PC-9 (cell line): ENCODE measurements at regions not wholly inside any gene's neighbourhood (a gene's known extent, or its start where the extent isn't known, plus 50 kb on each side); places are given as distances from the start of the nearest gene placed in this dataset.

Experiments
- BruUV-seq: library from RNA; stranded (reverse); fragments of 400-500 nt; replicated peaks from 2 replicates; lab custom pipeline; 2021; lab: Mats Ljungman, UMichigan
- CTCF ChIA-PET: fragments of 300-600 bp; sonication (Branson Sonifier 250); formaldehyde crosslinking; loops from one replicate; lab custom pipeline; 2022; ENCODE audit warnings: antibody characterized with exemption; lab: Charles Lee
- POLR2A ChIA-PET: fragments of 300-600 bp; sonication (Branson Sonifier 250); formaldehyde crosslinking; loops from one replicate; lab custom pipeline; 2022; ENCODE audit warnings: antibody characterized with exemption; ENCODE audit not compliant: unreplicated experiment; lab: Charles Lee
- DNase-seq, 2 experiments: peaks; one replicate each; pipeline versions ENCODE4 v3.0.0 to v3.0.0-alpha.2; 2015 to 2022; ENCODE audit warnings: mixed read lengths in 1 of 2
- H2AFZ ChIP-seq: fragments of 200-600 bp; sonication (generic); 2 replicates; pipeline ENCODE4 v1.8.1; 2017; ENCODE audit warnings: antibody characterized with exemption
- H3F3A ChIP-seq: fragments of 200-600 bp; sonication (generic); 2 replicates; pipeline ENCODE4 v1.8.1; 2017; ENCODE audit warnings: antibody characterized with exemption, mild to moderate bottlenecking, low read depth; ENCODE audit not compliant: insufficient read depth
- H3K27ac ChIP-seq: fragments of 200-600 bp; sonication (generic); 2 replicates; pipeline ENCODE4 v1.6.1; 2016; ENCODE audit warnings: mixed run types
- H3K27me3 ChIP-seq: fragments of 200-600 bp; sonication (generic); 2 replicates; pipeline ENCODE4 v1.6.1; 2016; ENCODE audit warnings: low read depth, mixed run types; ENCODE audit not compliant: insufficient read depth
- H3K36me3 ChIP-seq: fragments of 200-600 bp; sonication (generic); 2 replicates; pipeline ENCODE4 v1.6.1; 2016; ENCODE audit warnings: low read depth, mixed run types
- H3K4me1 ChIP-seq: fragments of 200-600 bp; sonication (generic); replicated peaks from 2 replicates; pipeline ENCODE4 v1.6.1; 2016; ENCODE audit warnings: mixed run types; ENCODE audit not compliant: insufficient read depth
- H3K4me2 ChIP-seq: fragments of 200-600 bp; sonication (generic); 2 replicates; pipeline ENCODE4 v1.6.1; 2017; ENCODE audit warnings: mixed run types
- H3K4me3 ChIP-seq: fragments of 200-600 bp; sonication (generic); 2 replicates; pipeline ENCODE4 v1.6.1; 2016; ENCODE audit warnings: mixed run types
- H3K79me2 ChIP-seq: fragments of 200-600 bp; sonication (generic); 2 replicates; pipeline ENCODE4 v1.6.1; 2017; ENCODE audit warnings: low read depth, mixed run types
- H3K9me2 ChIP-seq: fragments of 200-600 bp; sonication (generic); 2 replicates; pipeline ENCODE4 v1.8.1; 2017; ENCODE audit warnings: mild to moderate bottlenecking; ENCODE audit not compliant: insufficient read depth
- H3K9me3 ChIP-seq: fragments of 200-600 bp; sonication (generic); 2 replicates; pipeline ENCODE4 v1.8.1; 2016; ENCODE audit warnings: low read depth; ENCODE audit not compliant: insufficient read depth
- H4K20me1 ChIP-seq: fragments of 200-600 bp; sonication (generic); 2 replicates; pipeline ENCODE4 v1.8.1; 2017; ENCODE audit not compliant: insufficient read depth
- EZH2 ChIP-seq: fragments of 200-600 bp; sonication (generic); IDR thresholded peaks from 2 replicates; pipeline ENCODE4 v1.8.0; 2017; ENCODE audit warnings: antibody characterized with exemption, low read depth
- intact Hi-C: fragments of 100-400 bp; cut with micrococcal nuclease; formaldehyde crosslinking; loops from one replicate; pipeline ENCODE4 v1.10.0; 2022; ENCODE audit not compliant: unreplicated experiment
- TF ChIP-seq, protein P1 (sequence below): fragments of 200-600 bp; sonication (generic); conservative IDR thresholded peaks from 2 replicates; pipeline ENCODE4 v1.6.1; 2017; ENCODE audit warnings: mixed run types, antibody characterized with exemption, mild to moderate bottlenecking, moderate library complexity

DNA sequence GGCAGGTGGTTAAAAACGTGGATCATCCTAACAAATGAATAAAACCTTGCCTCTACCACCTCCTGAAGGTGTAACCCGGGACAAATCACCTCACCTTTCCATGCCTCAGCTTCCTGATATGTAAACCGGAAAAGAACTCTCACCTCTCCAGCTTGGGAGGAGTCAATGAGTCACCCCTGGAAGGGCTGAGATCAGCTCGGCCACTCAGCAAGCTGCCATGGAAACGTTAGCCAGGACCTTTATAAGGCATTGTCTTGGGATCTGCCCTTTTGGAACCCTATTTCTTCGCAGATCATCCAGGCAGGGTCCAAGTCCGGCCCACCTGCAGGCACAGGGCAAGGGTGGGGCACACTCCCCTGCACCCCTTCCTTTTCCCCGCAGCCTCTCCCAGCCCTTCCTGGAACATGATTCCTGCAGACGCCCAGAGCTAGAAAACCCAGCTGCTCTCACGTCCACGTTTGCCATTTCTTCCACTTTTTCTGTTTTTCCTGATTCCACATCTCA is 81.6 kb upstream of the PFKP start:
- TF ChIP-seq, protein P1, sequence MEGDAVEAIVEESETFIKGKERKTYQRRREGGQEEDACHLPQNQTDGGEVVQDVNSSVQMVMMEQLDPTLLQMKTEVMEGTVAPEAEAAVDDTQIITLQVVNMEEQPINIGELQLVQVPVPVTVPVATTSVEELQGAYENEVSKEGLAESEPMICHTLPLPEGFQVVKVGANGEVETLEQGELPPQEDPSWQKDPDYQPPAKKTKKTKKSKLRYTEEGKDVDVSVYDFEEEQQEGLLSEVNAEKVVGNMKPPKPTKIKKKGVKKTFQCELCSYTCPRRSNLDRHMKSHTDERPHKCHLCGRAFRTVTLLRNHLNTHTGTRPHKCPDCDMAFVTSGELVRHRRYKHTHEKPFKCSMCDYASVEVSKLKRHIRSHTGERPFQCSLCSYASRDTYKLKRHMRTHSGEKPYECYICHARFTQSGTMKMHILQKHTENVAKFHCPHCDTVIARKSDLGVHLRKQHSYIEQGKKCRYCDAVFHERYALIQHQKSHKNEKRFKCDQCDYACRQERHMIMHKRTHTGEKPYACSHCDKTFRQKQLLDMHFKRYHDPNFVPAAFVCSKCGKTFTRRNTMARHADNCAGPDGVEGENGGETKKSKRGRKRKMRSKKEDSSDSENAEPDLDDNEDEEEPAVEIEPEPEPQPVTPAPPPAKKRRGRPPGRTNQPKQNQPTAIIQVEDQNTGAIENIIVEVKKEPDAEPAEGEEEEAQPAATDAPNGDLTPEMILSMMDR, result no peak
- H3K9me3 ChIP-seq, result no peaks in the 10 kb centered on the region
- no peak overlapping the region for H3K27ac ChIP-seq
- no peaks in the 10 kb centered on the region for H3K79me2 ChIP-seq
- peak overlapping the region; percentile 60 for H3K4me2 ChIP-seq
- BruUV-seq, result no TSS peak
- no peaks in the 10 kb centered on the region for H4K20me1 ChIP-seq
- 0 out of 2 replicates have a peak overlapping the region, but pooled peaks have one; percentile 26 for H2AFZ ChIP-seq
- H3K4me3 ChIP-seq, result peak overlapping the region; percentile 24; the same call in 1 of the 2 replicates
- peaks cover 10% of the 10 kb centered on the region; the same call in 1 of the 2 replicates for H3K4me1 ChIP-seq
- H3K27me3 ChIP-seq, result no peaks in the 10 kb centered on the region
- no peaks in the 10 kb centered on the region for H3F3A ChIP-seq
- ChIA-PET CTCF (interaction anchor here (0.6 to 1.1 kb wide), 2 partner anchors 57 to 86 kb away, joined by 3 read pairs; no protein-coding TSS in a partner anchor), POLR2A (no interaction called here)
- no peaks in the 10 kb centered on the region for H3K9me2 ChIP-seq
- intact Hi-C loops, result no loop called here
- H3K36me3 ChIP-seq, result no peaks in the 10 kb centered on the region
- peak; percentile 61 to 63 for DNase-seq

DNA sequence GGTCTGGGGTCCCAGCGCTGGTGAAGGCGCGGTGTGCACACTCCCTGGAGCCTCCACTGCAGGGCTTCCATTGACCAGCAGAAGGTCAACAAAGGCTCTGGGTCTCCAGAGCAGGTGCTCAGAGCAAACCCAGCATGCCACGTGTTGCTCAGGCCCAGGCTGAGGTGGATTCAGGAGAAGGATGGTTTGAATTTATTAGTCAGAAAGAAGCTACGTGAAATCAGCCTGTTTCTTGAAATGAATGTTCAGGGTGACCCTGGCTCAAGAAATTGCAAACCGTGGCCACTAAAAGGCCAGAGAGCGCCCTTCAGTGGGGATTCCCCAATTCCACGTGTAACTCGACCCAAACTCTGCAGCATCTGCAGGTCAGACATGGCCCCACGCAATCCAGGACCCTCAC is 82.7 kb upstream of the PFKP start:
- intact Hi-C loops, result no loop called here
- ChIA-PET CTCF (no interaction called here), POLR2A (no interaction called here)
- H3K27ac ChIP-seq, result no peak overlapping the region
- no peak overlapping the region for H2AFZ ChIP-seq
- no peaks in the 10 kb centered on the region for H3K36me3 ChIP-seq
- no peaks in the 10 kb centered on the region for H3K9me2 ChIP-seq
- no peaks in the 10 kb centered on the region for H4K20me1 ChIP-seq
- no peak overlapping the region for H3K4me2 ChIP-seq
- TF ChIP-seq, protein P1, result no peak
- no peak for TF ChIP-seq EZH2
- H3F3A ChIP-seq, result no peaks in the 10 kb centered on the region
- no peak for DNase-seq
- H3K27me3 ChIP-seq, result no peaks in the 10 kb centered on the region
- BruUV-seq, result no TSS peak
- no peaks in the 10 kb centered on the region for H3K9me3 ChIP-seq
- no peak overlapping the region for H3K4me3 ChIP-seq
- no peaks in the 10 kb centered on the region for H3K79me2 ChIP-seq
- peaks cover 10% of the 10 kb centered on the region; the same call in 1 of the 2 replicates for H3K4me1 ChIP-seq

DNA sequence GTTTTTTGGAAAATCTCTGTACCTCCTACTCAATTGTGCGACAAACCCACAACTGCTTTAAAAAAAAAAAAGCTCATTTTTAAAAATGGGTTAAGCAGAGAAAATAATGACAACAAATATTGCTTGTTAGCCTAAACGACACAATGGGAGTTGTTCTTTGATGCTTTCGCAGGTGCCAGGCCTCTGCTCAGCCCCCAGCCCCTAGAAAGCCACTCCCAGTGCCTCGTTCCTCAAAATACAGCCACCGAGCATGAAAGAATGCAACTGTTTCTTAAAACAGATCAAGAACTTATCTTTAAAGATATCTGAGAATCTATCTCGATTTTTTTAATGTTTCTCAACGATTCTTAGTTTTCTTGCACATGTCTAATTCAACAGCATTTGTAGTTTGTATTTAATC is 85.2 kb upstream of the PFKP start:
- no peak for TF ChIP-seq EZH2
- TF ChIP-seq, protein P1, result no peak
- Histone ChIP-seq H3K9me2 (no peaks in the 10 kb centered on the region), H2AFZ (no peak overlapping the region), H3K4me2 (no peak overlapping the region), H3K79me2 (no peaks in the 10 kb centered on the region), H3K36me3 (no peaks in the 10 kb centered on the region), H3K27me3 (no peaks in the 10 kb centered on the region), H3K4me1 (peaks cover 10% of the 10 kb centered on the region; the same call in 1 of the 2 replicates), H3K27ac (no peak overlapping the region), H3F3A (no peaks in the 10 kb centered on the region), H3K4me3 (no peak overlapping the region), H4K20me1 (no peaks in the 10 kb centered on the region), H3K9me3 (no peaks in the 10 kb centered on the region)
- BruUV-seq, result no TSS peak
- ChIA-PET POLR2A (interaction anchor here (0.6 to 0.7 kb wide), 2 partner anchors 64 to 1941 kb away, joined by 6 to 15 read pairs; no protein-coding TSS in a partner anchor), CTCF (interaction anchor here (0.5 kb wide), 1 partner anchor 14 kb away, joined by 7 read pairs; no protein-coding TSS in a partner anchor)
- DNase-seq, result no peak
- intact Hi-C loops, result no loop called here
